ENCODE measurements at regions not wholly inside any gene's neighbourhood (a gene's known extent, or its start where the extent isn't known, plus 50 kb on each side); places are given as distances from the start of the nearest gene placed in this dataset.

DNA sequence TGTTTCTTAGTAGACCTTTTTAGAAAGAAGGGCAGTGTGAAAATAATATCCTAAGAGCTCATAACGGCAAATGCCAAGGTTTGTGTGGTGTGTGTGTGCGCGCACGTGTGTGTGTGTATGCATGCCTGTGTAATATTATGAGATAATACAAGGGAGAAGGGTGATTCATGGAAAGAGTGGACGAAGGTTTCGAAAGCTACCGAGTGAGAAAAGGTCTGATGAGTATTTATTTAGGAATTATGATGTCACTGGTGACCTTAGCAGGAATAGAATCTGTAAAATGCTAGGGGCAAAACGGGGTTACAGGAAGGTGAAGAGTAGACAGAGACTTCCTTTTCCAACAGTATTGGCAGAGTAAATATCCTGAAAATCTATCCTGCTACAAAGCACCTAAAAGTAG is 107.3 kb downstream of the AHR start (continued):
- TF ChIP-seq, protein P1, sequence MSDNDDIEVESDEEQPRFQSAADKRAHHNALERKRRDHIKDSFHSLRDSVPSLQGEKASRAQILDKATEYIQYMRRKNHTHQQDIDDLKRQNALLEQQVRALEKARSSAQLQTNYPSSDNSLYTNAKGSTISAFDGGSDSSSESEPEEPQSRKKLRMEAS (IDR thresholded peaks at IDR 0.05): no peak

DNA sequence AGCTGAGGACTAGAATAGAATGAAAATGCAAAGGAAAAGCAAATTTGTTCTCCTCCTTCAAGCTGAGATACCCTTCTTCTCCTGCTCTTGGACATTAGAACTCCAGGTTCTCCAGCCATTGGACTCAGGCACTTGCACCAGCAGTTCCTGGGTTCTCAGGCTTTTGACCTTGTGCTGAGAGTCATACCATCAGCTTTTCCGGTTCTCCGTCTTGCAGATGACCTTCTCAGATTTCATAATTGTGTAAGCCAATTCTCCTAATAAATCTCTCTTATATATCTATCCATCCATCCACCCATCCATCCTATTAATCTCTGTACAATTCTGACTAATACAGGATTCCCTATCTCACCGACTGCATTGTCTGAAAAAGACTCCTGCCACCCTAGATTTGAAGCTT is 108.3 kb downstream of the AHR start:
- H3K9ac ChIP-seq (ENCODE audit: low read length): no peak overlapping the region
- H3K79me2 ChIP-seq (ENCODE audit: insufficient read depth, low read length): no peaks in the 10 kb centered on the region
- no peak for DNase-seq (ENCODE audit: low read depth, low spot score)
- ChIA-PET RAD21 (ENCODE audit: low non-redundant PET in 1 of 2, low total read pairs in 2 of 2, uncharacterized antibody in 2 of 2, unreplicated experiment in 2 of 2) (no interaction called here), POLR2A (no interaction called here), CTCF (no interaction called here)
- no TSS peak for BruUV-seq (replicated peaks)
- H3K4me2 ChIP-seq (ENCODE audit: low read length): peak overlapping the region; percentile 55
- intact Hi-C loops (cut with micrococcal nuclease): no loop called here
- no peak overlapping the region for H3K4me3 ChIP-seq (replicated peaks in 1 of 2; ENCODE audit: low read depth in 1 of 2, low read length in 2 of 2)
- H3K9me2 ChIP-seq (ENCODE audit: insufficient read depth): no peaks in the 10 kb centered on the region
- H2AFZ ChIP-seq (ENCODE audit: low read depth, low read length, poor library complexity, severe bottlenecking): peak overlapping the region; percentile 97
- H4K20me1 ChIP-seq (ENCODE audit: insufficient read depth): no peaks in the 10 kb centered on the region
- no peaks in the 10 kb centered on the region for H3K9me3 ChIP-seq (ENCODE audit: control insufficient read depth in 1 of 2, insufficient read depth in 1 of 2, low read depth in 1 of 2, low read length in 2 of 2)
- no peaks in the 10 kb centered on the region for H3K36me3 ChIP-seq (ENCODE audit: control insufficient read depth in 1 of 2, insufficient read depth in 2 of 2, low read length in 2 of 2)
- peaks cover 8 to 37% of the 10 kb centered on the region in 2 experiments for H3K4me1 ChIP-seq (ENCODE audit: control insufficient read depth in 1 of 2, insufficient read depth in 2 of 2, low read length in 2 of 2)
- H3K27me3 ChIP-seq (ENCODE audit: insufficient read depth, low read length): no peaks in the 10 kb centered on the region
- TF ChIP-seq SRF (IDR thresholded peaks at IDR 0.05; ENCODE audit: low read depth) (no peak), YY1 (IDR thresholded peaks at IDR 0.05; ENCODE audit: extremely low read depth, insufficient replicate concordance, low read depth, low read length) (no peak), ZBTB33 (IDR thresholded peaks at IDR 0.05; ENCODE audit: extremely low read depth, insufficient replicate concordance, low read length) (no peak), ZNF274 (IDR thresholded peaks at IDR 0.05; ENCODE audit: low read depth, low read length) (no peak), CTCF (IDR thresholded peaks at IDR 0.05 in 2 of 3, conservative IDR thresholded peaks at IDR 0.05 in 1 of 3; ENCODE audit: borderline replicate concordance in 1 of 3, insufficient read depth in 1 of 3, low read depth in 2 of 3, low read length in 2 of 3) (no peak), ZFX (IDR thresholded peaks at IDR 0.05) (no peak), TCF7L2 (IDR thresholded peaks at IDR 0.05; ENCODE audit: borderline replicate concordance, extremely low read depth, insufficient read depth, insufficient read length) (no peak), ELF1 (IDR thresholded peaks at IDR 0.05; ENCODE audit: borderline replicate concordance, low read depth) (no peak), FOSL1 (IDR thresholded peaks at IDR 0.05; ENCODE audit: low read depth) (no peak), SIN3A (IDR thresholded peaks at IDR 0.05; ENCODE audit: low read depth) (no peak), CEBPB (IDR thresholded peaks at IDR 0.05; ENCODE audit: low read depth) (no peak), CBX3 (IDR thresholded peaks at IDR 0.05; ENCODE audit: low read depth) (no peak), EGR1 (IDR thresholded peaks at IDR 0.05; ENCODE audit: low read depth) (no peak), POLR2A (IDR thresholded peaks at IDR 0.05; ENCODE audit: borderline replicate concordance, extremely low read depth, insufficient read depth, insufficient read length) (no peak), POLR2AphosphoS5 (IDR thresholded peaks at IDR 0.05; ENCODE audit: low read depth, low read length) (no peak)
- TF ChIP-seq, protein P1 (IDR thresholded peaks at IDR 0.05): no peak
- ATAC-seq: no peak
- no peak overlapping the region for H3K27ac ChIP-seq (ENCODE audit: low read depth, low read length)
